ENCODE measurements at regions not wholly inside any gene's neighbourhood (a gene's known extent, or its start where the extent isn't known, plus 50 kb on each side); places are given as distances from the start of the nearest gene placed in this dataset.
A peak's percentile ranks its signal among the peaks of the same experiment; 100 is the strongest.
"Not testable (repeated sequence)": the region's sequence is repeated elsewhere in the genome, so short reads cannot be mapped to it uniquely, and the experiment has no call there.

GRCh38 chr7:35853194-35853593 lies 52.3 kb downstream of the SEPTIN7 start:
- H3K4me3 ChIP-seq (ENCODE audit: low read length); H3K36me3 ChIP-seq (ENCODE audit: insufficient read depth, low read length); POLR2A ChIA-PET; H3K27ac ChIP-seq (ENCODE audit: low read depth, low read length); H3K9me3 Mint-ChIP-seq; CTCF ChIA-PET; H3K27me3 Mint-ChIP-seq; H3K9me3 ChIP-seq (ENCODE audit: low read length); H3K27me3 ChIP-seq (ENCODE audit: insufficient read depth, low read length, poor library complexity, severe bottlenecking); DNase-seq: not testable (repeated sequence)
- Mint-ChIP-seq H3K27ac (peak overlapping the region; percentile 7 to 81 (median 68)), H3K4me1 (peaks cover 73 to 93% (median 91%) of the 10 kb centered on the region in 3 donors), H3K4me3 (peak overlapping the region in 3 of 7 donors; percentile 8 to 83 (median 12)), H3K36me3 (peaks cover 0 to 57% (median 2%) of the 10 kb centered on the region in 3 donors)
- peaks cover 26% of the 10 kb centered on the region for H3K4me1 ChIP-seq (ENCODE audit: insufficient read depth, low read length)

GRCh38 chr7:35854311-35854710 lies 53.5 kb downstream of the SEPTIN7 start:
- Histone ChIP-seq H3K27ac (ENCODE audit: low read depth, low read length) (no peak overlapping the region), H3K27me3 (ENCODE audit: insufficient read depth, low read length, poor library complexity, severe bottlenecking) (no peaks in the 10 kb centered on the region), H3K4me3 (ENCODE audit: low read length) (no peak overlapping the region), H3K36me3 (ENCODE audit: insufficient read depth, low read length) (no peaks in the 10 kb centered on the region), H3K9me3 (ENCODE audit: low read length) (no peaks in the 10 kb centered on the region), H3K4me1 (ENCODE audit: insufficient read depth, low read length) (peaks cover 26% of the 10 kb centered on the region)
- POLR2A ChIA-PET, result no interaction called here
- Mint-ChIP-seq H3K9me3 (no peaks in the 10 kb centered on the region), H3K27ac (peak overlapping the region in 1 of 8 donors; percentile 22), H3K36me3 (peaks cover 0 to 49% (median 5%) of the 10 kb centered on the region in 3 donors), H3K4me1 (peaks cover 68 to 92% (median 87%) of the 10 kb centered on the region in 3 donors), H3K27me3 (no peaks in the 10 kb centered on the region), H3K4me3 (peak overlapping the region in 1 of 7 donors; percentile 15)
- CTCF ChIA-PET, result no interaction called here
- no peak for DNase-seq

GRCh38 chr7:35856175-35856574 lies 55.3 kb downstream of the SEPTIN7 start:
- H3K27ac Mint-ChIP-seq, result peak overlapping the region in 1 of 8 donors; percentile 12
- peaks cover 73 to 95% (median 91%) of the 10 kb centered on the region in 3 donors for H3K4me1 Mint-ChIP-seq
- POLR2A ChIA-PET, result no interaction called here
- peaks cover 0 to 42% (median 5%) of the 10 kb centered on the region in 3 donors for H3K36me3 Mint-ChIP-seq
- Histone ChIP-seq H3K27ac (ENCODE audit: low read depth, low read length) (no peak overlapping the region), H3K9me3 (ENCODE audit: low read length) (no peaks in the 10 kb centered on the region), H3K4me1 (ENCODE audit: insufficient read depth, low read length) (peaks cover 31% of the 10 kb centered on the region), H3K4me3 (ENCODE audit: low read length) (no peak overlapping the region), H3K27me3 (ENCODE audit: insufficient read depth, low read length, poor library complexity, severe bottlenecking) (no peaks in the 10 kb centered on the region), H3K36me3 (ENCODE audit: insufficient read depth, low read length) (no peaks in the 10 kb centered on the region)
- CTCF ChIA-PET, result no interaction called here
- no peaks in the 10 kb centered on the region for H3K27me3 Mint-ChIP-seq
- H3K4me3 Mint-ChIP-seq, result no peak overlapping the region
- H3K9me3 Mint-ChIP-seq, result no peaks in the 10 kb centered on the region
- no peak for DNase-seq

GRCh38 chr7:35860664-35861063 lies 59.8 kb downstream of the SEPTIN7 start:
- Mint-ChIP-seq H3K9me3 (no peaks in the 10 kb centered on the region), H3K36me3 (peaks cover 0 to 43% (median 8%) of the 10 kb centered on the region in 3 donors), H3K4me1 (peaks cover 52 to 81% (median 78%) of the 10 kb centered on the region in 3 donors), H3K4me3 (peak overlapping the region in 2 of 7 donors; percentile 43 to 48), H3K27ac (peak overlapping the region in 3 of 8 donors; percentile 2 to 76 (median 29)), H3K27me3 (no peaks in the 10 kb centered on the region)
- H3K27ac ChIP-seq (ENCODE audit: low read depth, low read length), result no peak overlapping the region
- H3K27me3 ChIP-seq (ENCODE audit: insufficient read depth, low read length, poor library complexity, severe bottlenecking), result no peaks in the 10 kb centered on the region
- ChIA-PET POLR2A (no interaction called here), CTCF (no interaction called here)
- no peaks in the 10 kb centered on the region for H3K9me3 ChIP-seq (ENCODE audit: low read length)
- H3K4me1 ChIP-seq (ENCODE audit: insufficient read depth, low read length), result peaks cover 9% of the 10 kb centered on the region
- H3K4me3 ChIP-seq (ENCODE audit: low read length), result no peak overlapping the region
- DNase-seq, result no peak
- peaks cover 5% of the 10 kb centered on the region for H3K36me3 ChIP-seq (ENCODE audit: insufficient read depth, low read length)

- Mint-ChIP-seq H3K27me3 (no peaks in the 10 kb centered on the region), H3K36me3 (peaks cover 0 to 62% (median 6%) of the 10 kb centered on the region in 3 donors), H3K4me1 (peaks cover 48 to 72% (median 65%) of the 10 kb centered on the region in 3 donors), H3K4me3 (no peak overlapping the region), H3K27ac (peak overlapping the region in 4 of 8 donors; percentile 1 to 56 (median 6)), H3K9me3 (no peaks in the 10 kb centered on the region)
- ChIA-PET CTCF (no interaction called here), POLR2A (no interaction called here)
- Histone ChIP-seq H3K9me3 (ENCODE audit: low read length) (no peaks in the 10 kb centered on the region), H3K4me1 (ENCODE audit: insufficient read depth, low read length) (peaks cover 16% of the 10 kb centered on the region), H3K27ac (ENCODE audit: low read depth, low read length) (no peak overlapping the region), H3K4me3 (ENCODE audit: low read length) (no peak overlapping the region), H3K36me3 (ENCODE audit: insufficient read depth, low read length) (peaks cover 13% of the 10 kb centered on the region), H3K27me3 (ENCODE audit: insufficient read depth, low read length, poor library complexity, severe bottlenecking) (no peaks in the 10 kb centered on the region)
- DNase-seq, result no peak
These were observed 64.4 kb downstream of the SEPTIN7 start for GRCh38 chr7:35865287-35865686.

GRCh38 chr7:35866186-35866585 lies 65.3 kb downstream of the SEPTIN7 start:
- no peak overlapping the region for H3K4me3 ChIP-seq (ENCODE audit: low read length)
- CTCF ChIA-PET, result interaction anchor here (1.0 kb wide), 1 partner anchor 31 kb away, joined by 3 read pairs; no protein-coding TSS in a partner anchor
- H3K36me3 ChIP-seq (ENCODE audit: insufficient read depth, low read length), result peaks cover 13% of the 10 kb centered on the region
- H3K27ac ChIP-seq (ENCODE audit: low read depth, low read length), result no peak overlapping the region
- peak overlapping the region in 5 of 8 donors; percentile 27 to 58 (median 38) for H3K27ac Mint-ChIP-seq
- H3K4me3 Mint-ChIP-seq, result no peak overlapping the region
- H3K27me3 ChIP-seq (ENCODE audit: insufficient read depth, low read length, poor library complexity, severe bottlenecking), result no peaks in the 10 kb centered on the region
- peaks cover 0 to 63% (median 8%) of the 10 kb centered on the region in 3 donors for H3K36me3 Mint-ChIP-seq
- H3K9me3 Mint-ChIP-seq, result no peaks in the 10 kb centered on the region
- H3K4me1 Mint-ChIP-seq, result peaks cover 43 to 69% (median 64%) of the 10 kb centered on the region in 3 donors
- POLR2A ChIA-PET, result no interaction called here
- peaks cover 7% of the 10 kb centered on the region for H3K4me1 ChIP-seq (ENCODE audit: insufficient read depth, low read length)
- DNase-seq, result no peak
- H3K27me3 Mint-ChIP-seq, result no peaks in the 10 kb centered on the region
- H3K9me3 ChIP-seq (ENCODE audit: low read length), result no peaks in the 10 kb centered on the region

GRCh38 chr7:35869117-35869516 lies 68.3 kb downstream of the SEPTIN7 start:
- H3K27ac ChIP-seq (ENCODE audit: low read depth, low read length); H3K4me3 ChIP-seq (ENCODE audit: low read length); H3K27me3 Mint-ChIP-seq; H3K9me3 Mint-ChIP-seq; POLR2A ChIA-PET; H3K9me3 ChIP-seq (ENCODE audit: low read length); H3K4me1 ChIP-seq (ENCODE audit: insufficient read depth, low read length); H3K27me3 ChIP-seq (ENCODE audit: insufficient read depth, low read length, poor library complexity, severe bottlenecking); DNase-seq: not testable (repeated sequence)
- Mint-ChIP-seq H3K36me3 (peaks cover 0 to 73% (median 11%) of the 10 kb centered on the region in 3 donors), H3K4me1 (peaks cover 38 to 73% (median 64%) of the 10 kb centered on the region in 3 donors), H3K27ac (peak overlapping the region in 6 of 8 donors; percentile 5 to 67 (median 32)), H3K4me3 (peak overlapping the region in 3 of 7 donors; percentile 1 to 15 (median 6))
- CTCF ChIA-PET, result interaction anchor here (1.1 kb wide), 1 partner anchor 167 kb away, joined by 3 read pairs; no protein-coding TSS in a partner anchor
- H3K36me3 ChIP-seq (ENCODE audit: insufficient read depth, low read length), result peaks cover 18% of the 10 kb centered on the region

GRCh38 chr7:35869810-35870209 lies 69.0 kb downstream of the SEPTIN7 start:
- no peak for DNase-seq
- POLR2A ChIA-PET, result no interaction called here
- CTCF ChIA-PET, result interaction anchor here (1.1 kb wide), 1 partner anchor 167 kb away, joined by 3 read pairs; no protein-coding TSS in a partner anchor
- H3K27ac ChIP-seq (ENCODE audit: low read depth, low read length), result no peak overlapping the region
- Mint-ChIP-seq H3K9me3 (no peaks in the 10 kb centered on the region), H3K27ac (peak overlapping the region in 1 of 8 donors; percentile 39), H3K27me3 (no peaks in the 10 kb centered on the region), H3K36me3 (peaks cover 0 to 73% (median 13%) of the 10 kb centered on the region in 3 donors), H3K4me1 (peaks cover 40 to 71% (median 63%) of the 10 kb centered on the region in 3 donors), H3K4me3 (no peak overlapping the region)
- H3K27me3 ChIP-seq (ENCODE audit: insufficient read depth, low read length, poor library complexity, severe bottlenecking), result no peaks in the 10 kb centered on the region
- no peaks in the 10 kb centered on the region for H3K9me3 ChIP-seq (ENCODE audit: low read length)
- H3K36me3 ChIP-seq (ENCODE audit: insufficient read depth, low read length), result peaks cover 15% of the 10 kb centered on the region
- H3K4me3 ChIP-seq (ENCODE audit: low read length), result no peak overlapping the region
- H3K4me1 ChIP-seq (ENCODE audit: insufficient read depth, low read length), result peaks cover 6% of the 10 kb centered on the region
